HEK293T (cell line): ENCODE measurements at regions not wholly inside any gene's neighbourhood (a gene's known extent, or its start where the extent isn't known, plus 50 kb on each side); places are given as distances from the start of the nearest gene placed in this dataset.

ENCODE experiments used
- CTBP1 ChIP-seq: fragments of 450-650 bp; IDR thresholded peaks from 2 replicates; pipeline ENCODE4 v1.6.1; 2016; ENCODE audit warnings: borderline replicate concordance
- FOXM1 ChIP-seq: fragments of 450-650 bp; IDR thresholded peaks from 2 replicates; pipeline ENCODE4 v1.6.1; 2017; ENCODE audit warnings: mild to moderate bottlenecking, borderline replicate concordance
- L3MBTL2 ChIP-seq: fragments of 450-650 bp; conservative IDR thresholded peaks from 2 replicates; pipeline ENCODE4 v1.6.1; 2016; ENCODE audit warnings: mild to moderate bottlenecking
- LEF1 ChIP-seq: fragments of 450-650 bp; IDR thresholded peaks from 2 replicates; pipeline ENCODE4 v1.6.1; 2017; ENCODE audit warnings: mild to moderate bottlenecking, borderline replicate concordance
- SP1 ChIP-seq: fragments of 450-650 bp; IDR thresholded peaks from 2 replicates; pipeline ENCODE4 v1.6.1; 2017
- TARDBP ChIP-seq: fragments of 450-650 bp; IDR thresholded peaks from 2 replicates; pipeline ENCODE4 v1.6.1; 2016
- TF ChIP-seq, protein P1 (sequence below): fragments of 450-650 bp; IDR thresholded peaks from 2 replicates; pipeline ENCODE4 v1.6.1; 2016

DNA sequence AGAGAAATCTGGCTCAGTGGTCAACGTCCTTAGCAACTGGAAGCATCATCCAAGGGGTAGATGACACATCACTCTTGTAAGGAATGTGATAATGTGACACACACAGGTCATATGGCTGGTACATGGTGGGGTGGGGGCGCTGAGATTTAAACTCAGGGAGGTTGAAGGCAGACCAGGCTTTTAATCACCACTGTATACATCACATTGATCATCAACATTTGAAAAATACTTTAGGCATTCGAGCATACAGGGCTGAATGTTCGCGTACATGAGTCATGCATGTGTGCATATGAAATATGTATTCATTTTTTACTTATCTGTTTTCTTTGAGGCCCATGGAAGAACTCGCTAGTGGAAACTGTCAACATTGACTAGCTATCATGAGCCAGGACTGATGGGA, 976.4 kb downstream of the VRK1 start:
- TF ChIP-seq L3MBTL2 (no peak), CTBP1 (no peak), TARDBP (no peak), SP1 (no peak), LEF1 (no peak), FOXM1 (no peak)
- TF ChIP-seq, protein P1, sequence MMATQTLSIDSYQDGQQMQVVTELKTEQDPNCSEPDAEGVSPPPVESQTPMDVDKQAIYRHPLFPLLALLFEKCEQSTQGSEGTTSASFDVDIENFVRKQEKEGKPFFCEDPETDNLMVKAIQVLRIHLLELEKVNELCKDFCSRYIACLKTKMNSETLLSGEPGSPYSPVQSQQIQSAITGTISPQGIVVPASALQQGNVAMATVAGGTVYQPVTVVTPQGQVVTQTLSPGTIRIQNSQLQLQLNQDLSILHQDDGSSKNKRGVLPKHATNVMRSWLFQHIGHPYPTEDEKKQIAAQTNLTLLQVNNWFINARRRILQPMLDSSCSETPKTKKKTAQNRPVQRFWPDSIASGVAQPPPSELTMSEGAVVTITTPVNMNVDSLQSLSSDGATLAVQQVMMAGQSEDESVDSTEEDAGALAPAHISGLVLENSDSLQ, result no peak
